Parathyroid adenoma (tissue), 2 donors: ENCODE measurements at regions not wholly inside any gene's neighbourhood (a gene's known extent, or its start where the extent isn't known, plus 50 kb on each side); places are given as distances from the start of the nearest gene placed in this dataset.

Experiments used
- H2AFZ ChIP-seq: fragments of 300-600 bp; sonication (generic); one replicate; pipeline ENCODE4 v1.7.0; 2017; ENCODE audit warnings: antibody characterized with exemption, mild to moderate bottlenecking
- H3K27ac ChIP-seq: fragments of 300-600 bp; sonication (generic); one replicate; pipeline ENCODE4 v1.7.0; 2017
- H3K27me3 ChIP-seq: fragments of 300-600 bp; sonication (generic); one replicate; pipeline ENCODE4 v1.7.0; 2017; ENCODE audit warnings: low read length; ENCODE audit not compliant: control insufficient read depth, insufficient read depth
- H3K36me3 ChIP-seq: fragments of 300-600 bp; sonication (generic); one replicate; pipeline ENCODE4 v1.7.0; 2017; ENCODE audit warnings: low read length; ENCODE audit not compliant: control insufficient read depth, insufficient read depth
- H3K4me1 ChIP-seq: fragments of 300-600 bp; sonication (generic); one replicate; pipeline ENCODE4 v1.7.0; 2017; ENCODE audit warnings: control low read depth
- H3K4me2 ChIP-seq: fragments of 300-600 bp; sonication (generic); one replicate; pipeline ENCODE4 v1.7.0; 2017; ENCODE audit warnings: low read length
- H3K4me3 ChIP-seq: fragments of 300-600 bp; sonication (generic); one replicate; pipeline ENCODE4 v1.7.0; 2017; ENCODE audit warnings: low read depth, low read length
- H3K79me2 ChIP-seq: fragments of 300-600 bp; sonication (generic); one replicate; pipeline ENCODE4 v1.7.0; 2017; ENCODE audit warnings: control low read depth
- H3K9ac ChIP-seq: fragments of 300-600 bp; sonication (generic); one replicate; pipeline ENCODE4 v1.7.0; 2017; ENCODE audit warnings: mild to moderate bottlenecking
- H3K9me3 ChIP-seq: fragments of 300-600 bp; sonication (generic); one replicate; pipeline ENCODE4 v1.7.0; 2017; ENCODE audit warnings: low read length; ENCODE audit not compliant: control insufficient read depth
- CTCF ChIP-seq: fragments of 300-600 bp; sonication (generic); IDR thresholded peaks from one replicate; pipeline ENCODE4 v1.7.0; 2017; ENCODE audit warnings: antibody characterized with exemption, mild to moderate bottlenecking
- donor health status: primary hyperparathyroidism.

DNA sequence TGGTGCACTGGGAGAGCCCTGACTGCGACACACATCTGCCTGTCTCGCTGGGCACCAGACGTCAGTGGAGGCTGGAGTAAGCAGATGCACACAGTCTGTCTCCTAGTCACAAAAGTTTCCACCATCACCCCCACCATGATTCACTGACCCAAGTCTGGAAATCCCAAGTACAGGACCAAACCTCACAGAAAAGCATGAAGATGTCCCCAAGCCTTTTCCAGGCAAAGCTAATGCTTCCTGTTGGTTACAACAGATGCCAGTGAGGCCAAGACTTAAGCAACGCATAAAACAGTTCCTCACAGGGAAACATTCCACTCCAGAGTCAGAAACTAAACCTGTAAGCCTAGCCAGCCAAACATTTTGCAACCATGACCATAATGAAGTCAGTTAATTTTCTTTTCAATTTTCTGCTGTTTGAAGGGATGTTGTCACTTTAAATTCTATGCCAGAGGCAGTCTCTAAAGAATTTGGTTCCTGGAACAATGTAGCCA is 259.3 kb upstream of the SLC30A5 start:
- Histone ChIP-seq H3K27ac (no peak overlapping the region), H3K4me1 (no peaks in the 10 kb centered on the region), H3K36me3 (no peaks in the 10 kb centered on the region), H2AFZ (no peak overlapping the region), H3K4me2 (no peak overlapping the region), H3K9ac (no peak overlapping the region), H3K4me3 (no peak overlapping the region), H3K9me3 (no peaks in the 10 kb centered on the region), H3K79me2 (no peaks in the 10 kb centered on the region), H3K27me3 (no peaks in the 10 kb centered on the region)
- no peak for TF ChIP-seq CTCF

DNA sequence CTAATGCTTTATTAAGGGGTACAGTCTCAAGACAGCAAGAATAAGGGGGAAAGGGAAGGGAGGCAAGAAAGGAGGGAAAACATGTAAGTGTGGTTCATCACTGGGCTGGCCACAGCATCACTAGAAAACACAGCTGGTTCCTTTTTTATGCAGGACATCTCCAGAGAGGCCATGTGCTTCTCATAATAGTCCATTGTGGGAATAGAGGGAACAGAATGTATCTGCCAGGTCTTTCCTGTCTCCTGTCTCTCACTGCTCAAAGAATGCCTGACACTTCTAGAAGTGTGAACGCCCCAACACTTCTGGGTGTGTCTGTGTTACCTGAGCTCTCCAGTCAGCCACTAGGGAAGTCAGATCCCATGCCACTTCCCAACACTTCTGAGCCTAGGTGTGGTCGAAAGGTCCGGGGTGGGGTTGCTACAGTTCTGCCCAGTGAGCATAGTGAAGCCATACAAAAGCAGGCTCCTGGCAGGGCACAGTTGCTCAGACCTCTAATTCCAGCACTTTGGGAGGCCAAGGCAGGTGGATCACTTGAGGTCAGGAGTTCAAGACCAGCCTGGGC is 255.6 kb upstream of the SLC30A5 start:
- no peak for TF ChIP-seq CTCF
- Histone ChIP-seq H3K9me3 (no peaks in the 10 kb centered on the region), H3K4me1 (no peaks in the 10 kb centered on the region), H3K27ac (no peak overlapping the region), H3K4me3 (no peak overlapping the region), H3K27me3 (no peaks in the 10 kb centered on the region), H3K4me2 (no peak overlapping the region), H3K79me2 (no peaks in the 10 kb centered on the region), H2AFZ (no peak overlapping the region), H3K36me3 (no peaks in the 10 kb centered on the region), H3K9ac (no peak overlapping the region)

DNA sequence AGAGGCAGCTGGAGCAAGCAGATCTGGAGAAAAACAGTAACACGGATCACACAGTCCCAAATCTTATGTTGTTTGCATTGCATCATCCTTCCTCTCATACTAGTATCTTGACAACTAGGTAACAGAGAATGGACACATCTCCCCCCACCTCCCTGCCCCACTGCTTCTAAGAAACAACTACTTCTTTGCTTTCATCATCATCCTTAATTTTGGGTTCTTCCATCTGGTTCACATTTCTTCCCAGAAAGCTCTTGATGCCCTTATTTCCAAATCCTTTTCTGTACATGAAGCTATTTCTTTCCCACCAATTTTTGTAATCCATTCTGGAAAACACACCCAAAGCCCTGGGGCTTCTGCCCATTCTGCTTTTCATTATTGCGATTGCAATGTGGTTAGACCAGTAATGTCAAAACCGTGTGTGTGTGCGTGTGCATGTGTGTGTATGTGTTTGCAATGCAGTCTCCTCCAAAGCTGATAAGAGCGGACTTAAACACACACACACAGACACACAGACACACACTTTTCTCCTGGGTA is 254.7 kb upstream of the SLC30A5 start:
- Histone ChIP-seq H3K4me3 (no peak overlapping the region), H3K27ac (no peak overlapping the region), H2AFZ (no peak overlapping the region), H3K9ac (no peak overlapping the region), H3K79me2 (no peaks in the 10 kb centered on the region), H3K9me3 (no peaks in the 10 kb centered on the region), H3K36me3 (no peaks in the 10 kb centered on the region), H3K4me1 (no peaks in the 10 kb centered on the region), H3K4me2 (no peak overlapping the region), H3K27me3 (no peaks in the 10 kb centered on the region)
- no peak for TF ChIP-seq CTCF

DNA sequence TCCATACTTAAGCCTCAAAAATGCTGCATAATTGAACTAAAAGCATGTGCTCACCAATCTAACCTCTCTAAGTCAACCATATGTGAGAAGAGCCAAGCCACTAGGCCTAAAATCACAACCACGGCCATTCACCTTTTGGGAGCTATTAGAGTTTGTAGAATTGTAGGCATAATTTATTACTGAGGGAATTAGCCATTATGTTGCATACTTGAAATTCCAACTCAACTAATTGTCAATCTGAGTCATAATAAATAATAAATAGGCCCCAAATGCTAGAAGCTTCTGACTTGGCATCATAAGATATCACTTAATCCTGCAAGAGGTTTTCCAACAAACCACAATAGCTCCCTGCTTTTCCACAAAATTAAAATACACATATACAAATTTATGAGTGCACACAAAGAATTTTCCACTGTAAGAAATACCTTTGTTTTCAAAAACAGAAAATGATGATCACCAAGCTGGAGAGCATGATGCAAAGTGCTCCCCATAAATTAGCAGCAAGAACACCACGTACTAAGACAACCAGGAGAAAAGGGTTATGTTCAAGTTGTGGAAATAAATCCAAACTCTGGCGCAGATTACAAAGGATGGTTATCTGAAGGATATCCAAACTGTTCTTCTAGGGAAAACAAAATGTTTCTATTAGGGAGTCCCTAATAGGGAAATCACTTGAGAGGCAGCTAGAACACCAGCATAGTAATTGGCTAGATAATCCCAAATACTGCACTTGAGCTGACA is 250.0 kb upstream of the SLC30A5 start:
- no peak overlapping the region for H3K4me2 ChIP-seq
- no peaks in the 10 kb centered on the region for H3K9me3 ChIP-seq
- H3K27ac ChIP-seq, result no peak overlapping the region
- no peaks in the 10 kb centered on the region for H3K27me3 ChIP-seq
- no peak overlapping the region for H3K9ac ChIP-seq
- H3K4me3 ChIP-seq, result no peak overlapping the region
- TF ChIP-seq CTCF, result no peak
- no peak overlapping the region for H2AFZ ChIP-seq
- no peaks in the 10 kb centered on the region for H3K36me3 ChIP-seq
- H3K4me1 ChIP-seq, result no peaks in the 10 kb centered on the region
- H3K79me2 ChIP-seq, result no peaks in the 10 kb centered on the region
